PC-3 (cell line): ENCODE measurements at regions not wholly inside any gene's neighbourhood (a gene's known extent, or its start where the extent isn't known, plus 50 kb on each side); places are given as distances from the start of the nearest gene placed in this dataset.

Experiments
- CTCF ChIP-seq: fragments of 300-600 bp; sonication (generic); conservative IDR thresholded peaks from 2 replicates; pipeline ENCODE4 v1.5.1; 2017; ENCODE audit warnings: antibody characterized with exemption, low read depth, mild to moderate bottlenecking, low read length
- EZH2 ChIP-seq: fragments of 300-600 bp; sonication (generic); IDR thresholded peaks from one replicate; pipeline ENCODE4 v1.6.1; 2017; ENCODE audit warnings: antibody characterized with exemption, mild to moderate bottlenecking, low read length; ENCODE audit not compliant: unreplicated experiment
- EZH2phosphoT487 ChIP-seq: fragments of 300-600 bp; sonication (generic); IDR thresholded peaks from 2 replicates; pipeline ENCODE4 v1.6.1; 2018; ENCODE audit warnings: mild to moderate bottlenecking, antibody characterized with exemption, low read length, borderline replicate concordance

GRCh38 chr4:38205261-38205660, 245.1 kb downstream of the PTTG2 start:
- TF ChIP-seq CTCF = no peak
- TF ChIP-seq EZH2phosphoT487 = no peak
- TF ChIP-seq EZH2 = no peak
